ENCODE measurements at regions not wholly inside any gene's neighbourhood (a gene's known extent, or its start where the extent isn't known, plus 50 kb on each side); places are given as distances from the start of the nearest gene placed in this dataset.
A peak's percentile ranks its signal among the peaks of the same experiment; 100 is the strongest.

DNA sequence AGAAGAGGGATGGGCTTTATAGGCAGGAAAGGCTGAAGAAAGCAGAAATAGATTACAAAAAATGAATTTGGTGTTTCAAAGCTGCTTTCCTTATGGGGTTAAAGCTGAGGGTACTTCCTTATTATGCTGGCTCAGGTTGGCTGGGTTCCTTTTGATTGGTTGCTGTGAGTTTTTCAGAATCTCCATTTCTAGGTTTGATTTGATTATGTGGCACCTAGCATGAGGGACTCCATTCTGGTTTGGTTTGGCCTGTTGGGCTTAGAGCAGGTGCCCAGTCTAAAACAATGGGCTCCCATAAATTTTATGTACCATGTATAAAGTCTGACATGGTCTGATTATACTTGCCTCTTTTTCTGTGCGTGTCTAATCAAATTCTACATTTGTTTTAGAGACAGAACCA, 362.7 kb downstream of the CXCL12 start:
- H3K27me3 ChIP-seq: peaks cover 51% of the 10 kb centered on the region
- H3K36me3 ChIP-seq: no peaks in the 10 kb centered on the region
- H3K27ac ChIP-seq: no peak overlapping the region
- no peak overlapping the region for H3K4me3 ChIP-seq (ENCODE audit: low read depth in 1 of 2, low read length in 1 of 2)
- H3K4me1 ChIP-seq (ENCODE audit: control insufficient read depth in 1 of 2, insufficient read depth in 1 of 2, low read depth in 1 of 2, low read length in 1 of 2): peaks cover 3% of the 10 kb centered on the region in 2 experiments
- H3K9me3 ChIP-seq: no peaks in the 10 kb centered on the region
- TF ChIP-seq, protein P1, sequence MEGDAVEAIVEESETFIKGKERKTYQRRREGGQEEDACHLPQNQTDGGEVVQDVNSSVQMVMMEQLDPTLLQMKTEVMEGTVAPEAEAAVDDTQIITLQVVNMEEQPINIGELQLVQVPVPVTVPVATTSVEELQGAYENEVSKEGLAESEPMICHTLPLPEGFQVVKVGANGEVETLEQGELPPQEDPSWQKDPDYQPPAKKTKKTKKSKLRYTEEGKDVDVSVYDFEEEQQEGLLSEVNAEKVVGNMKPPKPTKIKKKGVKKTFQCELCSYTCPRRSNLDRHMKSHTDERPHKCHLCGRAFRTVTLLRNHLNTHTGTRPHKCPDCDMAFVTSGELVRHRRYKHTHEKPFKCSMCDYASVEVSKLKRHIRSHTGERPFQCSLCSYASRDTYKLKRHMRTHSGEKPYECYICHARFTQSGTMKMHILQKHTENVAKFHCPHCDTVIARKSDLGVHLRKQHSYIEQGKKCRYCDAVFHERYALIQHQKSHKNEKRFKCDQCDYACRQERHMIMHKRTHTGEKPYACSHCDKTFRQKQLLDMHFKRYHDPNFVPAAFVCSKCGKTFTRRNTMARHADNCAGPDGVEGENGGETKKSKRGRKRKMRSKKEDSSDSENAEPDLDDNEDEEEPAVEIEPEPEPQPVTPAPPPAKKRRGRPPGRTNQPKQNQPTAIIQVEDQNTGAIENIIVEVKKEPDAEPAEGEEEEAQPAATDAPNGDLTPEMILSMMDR (IDR thresholded peaks at IDR 0.05): no peak

DNA sequence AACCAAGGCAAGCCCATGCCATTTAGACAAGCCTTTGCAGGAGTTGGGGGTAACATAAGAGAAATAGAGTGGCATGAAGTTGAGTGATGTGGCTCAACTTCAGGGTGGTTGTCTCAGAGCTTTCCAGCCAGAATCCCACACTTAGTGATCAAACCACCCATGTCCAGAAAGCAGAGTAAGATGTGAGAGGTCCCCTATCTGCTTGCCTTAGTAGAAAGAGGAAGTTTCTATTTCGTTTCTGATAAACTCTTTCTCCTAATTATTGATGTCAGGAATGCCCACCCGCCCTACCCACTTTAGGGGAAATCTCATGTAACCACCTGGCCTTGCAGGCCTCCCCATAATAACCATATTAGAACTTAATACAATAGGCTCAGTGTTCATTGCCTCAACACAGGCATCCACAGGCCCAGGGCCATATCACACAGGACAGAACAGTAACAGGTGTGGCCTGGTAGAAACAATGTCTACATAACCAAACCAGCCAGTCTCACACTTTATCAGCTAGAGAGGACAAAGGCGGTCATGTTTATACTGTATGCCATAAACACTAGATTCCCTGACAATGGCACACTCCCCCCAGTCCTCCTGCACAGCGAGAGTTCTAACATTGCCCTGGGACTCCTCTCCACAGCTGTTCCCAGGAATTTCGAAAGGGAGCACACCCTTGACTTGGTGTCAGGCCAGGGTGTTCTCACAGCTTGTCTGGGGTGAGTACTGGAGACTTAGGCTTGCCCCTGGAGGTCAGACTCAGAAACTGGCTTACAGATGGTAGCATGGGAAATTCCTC, 364.4 kb downstream of the CXCL12 start:
- Histone ChIP-seq H3K9me3 (no peaks in the 10 kb centered on the region), H3K27me3 (peaks cover 35% of the 10 kb centered on the region), H3K4me3 (ENCODE audit: low read depth in 1 of 2, low read length in 1 of 2) (no peak overlapping the region), H3K27ac (no peak overlapping the region), H3K36me3 (no peaks in the 10 kb centered on the region), H3K4me1 (ENCODE audit: control insufficient read depth in 1 of 2, insufficient read depth in 1 of 2, low read depth in 1 of 2, low read length in 1 of 2) (peaks cover 18% of the 10 kb centered on the region in 2 experiments)
- TF ChIP-seq, protein P1 (IDR thresholded peaks at IDR 0.05): no peak

DNA sequence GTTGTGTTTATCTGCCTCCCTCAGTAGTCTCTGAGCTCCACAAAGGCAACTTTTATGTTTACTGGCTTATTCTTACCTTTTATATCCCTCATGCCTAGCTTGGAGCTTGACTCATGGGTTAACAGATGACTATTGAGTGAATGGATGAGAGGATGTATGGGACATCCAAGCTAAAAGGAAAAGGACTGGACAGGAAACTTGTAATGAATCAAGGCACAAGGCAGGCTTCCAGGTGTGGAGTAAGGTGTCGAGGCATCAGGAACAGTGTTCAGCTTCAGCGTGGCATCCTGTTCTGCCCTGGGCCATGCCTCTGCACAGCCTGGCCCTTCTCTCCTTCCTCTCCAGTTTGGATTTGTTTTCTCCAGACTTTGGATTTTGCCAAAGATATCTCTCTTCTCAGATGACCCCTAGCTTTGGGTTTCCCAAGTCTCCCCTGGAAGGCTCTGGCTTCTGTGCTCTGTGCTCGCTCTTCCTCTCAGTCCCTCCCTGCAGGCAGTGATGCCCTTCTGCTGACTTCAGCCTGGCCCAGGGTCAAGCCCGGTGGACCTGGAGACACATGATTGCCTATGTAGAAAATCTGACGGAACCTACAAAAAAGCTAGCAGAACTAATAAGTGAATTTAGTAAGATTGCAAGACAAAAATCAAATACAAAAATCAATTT, 367.3 kb downstream of the CXCL12 start:
- Histone ChIP-seq H3K27me3 (peaks cover 6% of the 10 kb centered on the region), H3K27ac (no peak overlapping the region), H3K4me1 (ENCODE audit: control insufficient read depth in 1 of 2, insufficient read depth in 1 of 2, low read depth in 1 of 2, low read length in 1 of 2) (peaks cover 47% of the 10 kb centered on the region in 2 experiments), H3K36me3 (no peaks in the 10 kb centered on the region), H3K4me3 (ENCODE audit: low read depth in 1 of 2, low read length in 1 of 2) (no peak overlapping the region), H3K9me3 (no peaks in the 10 kb centered on the region)
- TF ChIP-seq, protein P1 (IDR thresholded peaks at IDR 0.05): no peak

DNA sequence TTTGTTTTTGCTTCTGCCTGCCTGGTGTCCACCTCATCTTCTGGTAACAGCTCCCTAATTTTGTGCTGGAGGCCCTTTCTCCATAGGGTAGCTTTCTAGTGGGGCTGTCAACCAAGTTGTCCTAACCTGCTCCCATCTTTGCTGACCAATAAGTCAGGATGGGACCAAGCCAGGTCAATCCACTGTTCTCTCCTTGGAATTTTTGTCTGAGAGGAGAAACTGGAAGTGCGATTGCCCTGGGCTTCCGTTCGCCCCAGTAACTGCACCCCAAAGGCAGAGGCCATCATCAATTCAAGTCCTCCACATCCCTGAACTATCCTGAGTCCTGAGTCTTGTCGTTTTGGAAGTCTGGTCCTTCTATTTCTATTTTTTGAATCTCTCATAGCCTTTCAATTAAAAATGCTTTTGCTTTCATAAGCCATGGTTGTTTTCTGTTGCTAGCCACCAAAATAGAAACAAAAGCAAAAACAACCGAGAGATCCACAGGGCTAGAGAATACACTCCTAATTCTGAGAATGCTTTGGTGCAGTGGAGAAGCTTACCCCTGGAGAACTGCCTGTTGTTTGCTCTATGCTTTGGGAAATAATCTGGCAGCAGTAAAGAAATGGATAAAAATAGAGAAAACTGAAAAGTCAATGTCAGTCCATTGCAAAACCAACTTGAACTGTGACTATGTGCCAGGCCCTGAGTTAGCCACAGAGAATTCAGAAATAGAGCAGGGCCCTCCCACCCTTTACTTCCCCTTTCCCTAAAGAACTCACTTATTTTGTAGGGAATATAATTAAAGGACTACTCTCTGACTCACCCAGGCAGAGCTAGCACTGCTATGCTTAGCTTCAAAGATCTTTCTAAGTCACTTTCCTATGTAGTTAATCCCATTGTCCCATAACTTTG, 368.1 kb downstream of the CXCL12 start:
- Histone ChIP-seq H3K4me3 (ENCODE audit: low read depth in 1 of 2, low read length in 1 of 2) (no peak overlapping the region), H3K36me3 (no peaks in the 10 kb centered on the region), H3K27ac (no peak overlapping the region), H3K9me3 (no peaks in the 10 kb centered on the region), H3K27me3 (peaks cover under 1% of the 10 kb centered on the region), H3K4me1 (ENCODE audit: control insufficient read depth in 1 of 2, insufficient read depth in 1 of 2, low read depth in 1 of 2, low read length in 1 of 2) (peaks cover 51 to 52% of the 10 kb centered on the region in 2 experiments)
- TF ChIP-seq, protein P1 (IDR thresholded peaks at IDR 0.05): no peak

DNA sequence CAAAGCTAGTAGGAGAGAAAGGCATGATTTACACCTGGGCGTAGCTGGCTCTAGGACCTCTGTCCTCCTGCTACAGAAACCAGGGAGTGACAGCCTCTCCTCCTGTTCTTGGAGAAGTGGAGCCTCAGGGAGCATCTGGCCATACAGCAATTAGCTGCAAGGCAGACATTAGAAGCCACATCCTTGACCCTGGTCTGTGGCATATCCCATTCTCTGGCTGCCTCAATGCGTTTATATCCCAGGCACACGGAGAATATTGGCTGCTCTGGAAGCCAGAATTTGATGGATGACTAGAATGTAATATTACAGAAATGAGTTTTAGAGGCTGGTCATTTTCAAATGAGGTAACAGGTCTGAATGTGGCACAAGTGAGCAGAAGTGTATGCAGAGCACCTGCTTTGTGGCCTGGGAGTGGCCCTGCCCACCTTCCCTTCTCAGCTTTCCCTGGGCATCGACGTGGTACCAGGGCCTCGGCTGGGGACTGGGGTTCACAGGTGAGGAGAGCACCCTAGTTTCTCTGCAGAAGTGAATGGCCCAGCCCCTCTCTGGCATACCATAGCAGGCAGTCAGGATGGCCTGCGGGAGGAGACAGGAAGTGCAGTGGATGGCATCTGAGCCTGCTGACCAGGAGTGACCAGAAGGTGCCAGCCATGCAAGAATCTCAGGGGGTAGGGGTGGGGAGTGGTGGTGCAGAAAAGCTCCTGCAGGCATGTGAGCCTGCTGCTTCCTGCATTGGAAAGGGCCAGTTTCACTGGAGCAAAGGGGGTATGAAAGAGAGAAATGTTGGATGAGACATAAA, 367.2 kb upstream of the ZNF32 start:
- no peaks in the 10 kb centered on the region for H3K36me3 ChIP-seq
- peaks cover 55 to 61% of the 10 kb centered on the region in 2 experiments for H3K4me1 ChIP-seq (ENCODE audit: control insufficient read depth in 1 of 2, insufficient read depth in 1 of 2, low read depth in 1 of 2, low read length in 1 of 2)

More for the DNA sequence above, 367.2 kb upstream of the ZNF32 start:
- TF ChIP-seq, protein P1 (IDR thresholded peaks at IDR 0.05): no peak
- Histone ChIP-seq H3K9me3 (no peaks in the 10 kb centered on the region), H3K27ac (peak overlapping the region; percentile 76), H3K4me3 (ENCODE audit: low read depth in 1 of 2, low read length in 1 of 2) (no peak overlapping the region), H3K27me3 (no peaks in the 10 kb centered on the region)
